ENCODE measurements at regions not wholly inside any gene's neighbourhood (a gene's known extent, or its start where the extent isn't known, plus 50 kb on each side); places are given as distances from the start of the nearest gene placed in this dataset.
"Not testable (repeated sequence)": the region's sequence is repeated elsewhere in the genome, so short reads cannot be mapped to it uniquely, and the experiment has no call there.

- DNase-seq (ENCODE audit: low spot score), result no peak
Measured at GRCh38 chr16:66206363-66206762, 160.1 kb upstream of the CDH5 start.

GRCh38 chr16:66205287-66206231 lies 160.9 kb upstream of the CDH5 start:
- DNase-seq (ENCODE audit: low spot score), result no peak

GRCh38 chr16:66204756-66205155 lies 161.7 kb upstream of the CDH5 start:
- no peak for DNase-seq (ENCODE audit: low spot score)

- no peak for DNase-seq (ENCODE audit: low spot score)
Measured at GRCh38 chr16:66203476-66203875, 163.0 kb upstream of the CDH5 start.

- DNase-seq (ENCODE audit: low spot score), result no peak
Measured at GRCh38 chr16:66199189-66199588, 167.3 kb upstream of the CDH5 start.

- no peak for DNase-seq (ENCODE audit: low spot score)
Measured at GRCh38 chr16:66198641-66199040, 167.8 kb upstream of the CDH5 start.

GRCh38 chr16:66197668-66198278 lies 168.7 kb upstream of the CDH5 start:
- DNase-seq (ENCODE audit: low spot score), result no peak

GRCh38 chr16:66196770-66197169 lies 169.7 kb upstream of the CDH5 start:
- no peak for DNase-seq (ENCODE audit: low spot score)

- no peak for DNase-seq (ENCODE audit: low spot score)
Measured at GRCh38 chr16:66194866-66195265, 171.6 kb upstream of the CDH5 start.

GRCh38 chr16:66193543-66194229 lies 172.8 kb upstream of the CDH5 start:
- DNase-seq (ENCODE audit: low spot score), result no peak

GRCh38 chr16:66190411-66190810 lies 176.1 kb upstream of the CDH5 start:
- DNase-seq (ENCODE audit: low spot score), result no peak

- peak; percentile 11 for DNase-seq (ENCODE audit: low spot score)
Measured at GRCh38 chr16:66189951-66190350, 176.5 kb upstream of the CDH5 start.

- peak; percentile 84 for DNase-seq (ENCODE audit: low spot score)
Measured at GRCh38 chr16:66188917-66189725, 177.4 kb upstream of the CDH5 start.

GRCh38 chr16:66186251-66186785 lies 180.2 kb upstream of the CDH5 start:
- no peak for DNase-seq (ENCODE audit: low spot score)

- DNase-seq (ENCODE audit: low spot score), result no peak
Measured at GRCh38 chr16:66182592-66182991, 183.9 kb upstream of the CDH5 start.

GRCh38 chr16:66176731-66177130 lies 189.8 kb upstream of the CDH5 start:
- no peak for DNase-seq (ENCODE audit: low spot score)

GRCh38 chr16:66176111-66176510 lies 190.4 kb upstream of the CDH5 start:
- no peak for DNase-seq (ENCODE audit: low spot score)

GRCh38 chr16:66175636-66176035 lies 190.9 kb upstream of the CDH5 start:
- no peak for DNase-seq (ENCODE audit: low spot score)

- peak; percentile 21 for DNase-seq (ENCODE audit: low spot score)
Measured at GRCh38 chr16:66175058-66175457, 191.4 kb upstream of the CDH5 start.

- not testable (repeated sequence) for DNase-seq (ENCODE audit: low spot score)
Measured at GRCh38 chr16:66173796-66174195, 192.7 kb upstream of the CDH5 start.

GRCh38 chr16:66173181-66173580 lies 193.3 kb upstream of the CDH5 start:
- not testable (repeated sequence) for DNase-seq (ENCODE audit: low spot score)

GRCh38 chr16:66172463-66172862 lies 194.0 kb upstream of the CDH5 start:
- DNase-seq (ENCODE audit: low spot score), result no peak

Measured in Ammon's horn (tissue), 1 donor.